ENCODE measurements at regions not wholly inside any gene's neighbourhood (a gene's known extent, or its start where the extent isn't known, plus 50 kb on each side); places are given as distances from the start of the nearest gene placed in this dataset.
"Not testable (repeated sequence)": the region's sequence is repeated elsewhere in the genome, so short reads cannot be mapped to it uniquely, and the experiment has no call there.

DNA sequence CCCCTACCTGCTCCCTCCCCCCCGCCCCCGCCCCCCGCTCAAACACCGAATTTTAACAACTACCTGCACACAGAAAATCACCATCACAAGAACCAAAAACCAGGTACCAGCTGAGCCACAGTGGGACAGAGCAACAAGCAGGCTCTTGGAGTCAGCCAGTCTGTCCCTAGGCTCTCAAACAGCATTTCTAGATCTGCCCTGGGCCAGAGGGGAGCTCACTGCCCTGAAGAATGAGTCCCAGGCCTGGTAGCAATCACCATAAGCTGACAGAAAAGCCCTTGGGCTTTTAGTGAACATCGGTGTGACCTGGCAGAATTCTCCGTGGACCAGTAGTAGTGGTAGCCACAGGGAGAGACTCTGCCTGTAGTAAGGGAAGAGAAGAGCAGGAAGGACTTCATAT, 58.3 kb downstream of the C11orf87 start:
- DNase-seq, result no peak

DNA sequence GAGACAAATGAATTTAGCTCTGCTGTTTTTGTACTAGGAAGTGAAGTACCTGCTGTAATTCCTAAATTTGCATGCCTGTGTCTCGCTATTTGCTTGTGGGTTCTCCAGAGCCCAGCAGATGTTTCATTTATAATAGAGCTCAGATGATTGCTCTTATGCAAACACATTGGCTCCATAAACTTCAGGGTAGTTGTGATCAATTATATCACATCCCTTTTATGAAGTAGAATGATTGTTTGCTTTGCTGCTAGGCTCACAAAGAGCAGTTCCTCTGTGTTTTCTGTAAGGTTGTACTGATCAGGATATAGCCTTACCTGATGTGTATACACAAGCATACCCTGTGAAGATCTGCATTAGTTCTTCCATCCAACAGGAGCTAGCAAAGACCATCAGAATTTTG, 64.1 kb downstream of the C11orf87 start:
- no peak for DNase-seq

DNA sequence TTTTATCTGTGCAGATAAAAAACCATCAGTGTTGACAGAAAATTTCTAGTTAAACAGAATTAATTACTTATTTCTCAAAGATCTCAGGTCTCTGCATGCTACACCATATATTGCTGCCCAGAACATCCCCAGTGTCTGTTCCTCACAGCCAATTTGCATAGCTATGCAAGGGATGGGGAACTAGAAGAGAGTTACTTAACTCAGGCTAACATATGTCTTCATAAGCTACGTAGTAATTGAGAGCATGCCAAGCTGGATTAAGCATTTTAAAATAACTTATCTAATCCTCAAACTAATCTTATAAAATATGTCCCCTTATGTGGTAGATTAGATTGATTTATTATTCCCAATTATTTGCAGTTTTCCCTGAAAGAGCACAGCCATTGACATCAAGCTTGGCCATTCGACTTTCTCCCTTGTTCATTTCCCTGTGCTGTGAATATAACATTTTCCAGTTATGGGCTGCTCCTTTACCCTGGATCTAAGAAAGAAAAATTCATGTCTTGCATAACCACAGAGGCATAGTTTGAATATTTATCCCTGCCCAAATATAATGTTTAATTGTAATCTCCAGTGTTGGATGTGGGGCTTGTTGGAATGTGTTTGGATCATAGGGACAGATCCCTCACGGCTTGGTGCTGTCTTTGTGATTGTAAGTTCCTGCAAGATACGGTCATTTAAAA, 69.1 kb downstream of the C11orf87 start:
- DNase-seq, result no peak

- DNase-seq, result no peak
Measured at GRCh38 chr11:109506115-109506514, 84.1 kb downstream of the C11orf87 start.

- no peak for DNase-seq
Measured at GRCh38 chr11:109507331-109507730, 85.3 kb downstream of the C11orf87 start.

DNA sequence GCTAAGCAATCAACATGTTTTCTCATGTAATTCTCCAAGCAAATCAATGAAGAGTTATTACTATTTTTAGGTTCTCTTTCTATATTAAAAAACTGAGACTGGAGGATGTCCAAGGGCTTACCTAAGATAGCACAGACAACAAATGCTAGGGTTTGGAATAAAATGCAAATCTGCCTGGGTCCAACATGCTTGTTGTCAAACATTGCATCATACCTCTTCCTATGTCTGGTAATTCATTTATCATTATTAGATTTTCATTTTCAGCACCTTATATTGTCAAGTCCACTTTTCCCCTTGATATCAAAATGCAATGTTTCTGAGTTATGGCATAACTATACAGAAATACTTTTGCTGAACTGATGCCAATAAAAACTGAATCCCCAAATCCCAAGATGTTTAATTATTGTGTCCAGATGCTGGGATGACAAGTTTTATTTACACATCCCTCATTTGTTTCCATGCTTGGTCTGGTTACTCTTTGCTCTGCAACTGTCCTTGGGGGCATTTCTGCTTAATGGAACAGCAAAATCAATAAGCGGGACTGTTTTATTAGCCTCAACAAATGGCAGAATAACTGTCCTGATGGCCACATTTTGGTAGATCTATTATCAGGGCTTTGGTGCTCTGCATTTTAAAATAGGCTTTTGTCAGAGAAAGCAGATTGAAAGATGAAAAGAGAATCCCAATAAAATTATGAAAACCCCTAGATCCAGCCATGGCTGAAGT, 86.0 kb downstream of the C11orf87 start:
- DNase-seq, result no peak

- DNase-seq, result no peak
Measured at GRCh38 chr11:109508943-109509342, 87.0 kb downstream of the C11orf87 start.

DNA sequence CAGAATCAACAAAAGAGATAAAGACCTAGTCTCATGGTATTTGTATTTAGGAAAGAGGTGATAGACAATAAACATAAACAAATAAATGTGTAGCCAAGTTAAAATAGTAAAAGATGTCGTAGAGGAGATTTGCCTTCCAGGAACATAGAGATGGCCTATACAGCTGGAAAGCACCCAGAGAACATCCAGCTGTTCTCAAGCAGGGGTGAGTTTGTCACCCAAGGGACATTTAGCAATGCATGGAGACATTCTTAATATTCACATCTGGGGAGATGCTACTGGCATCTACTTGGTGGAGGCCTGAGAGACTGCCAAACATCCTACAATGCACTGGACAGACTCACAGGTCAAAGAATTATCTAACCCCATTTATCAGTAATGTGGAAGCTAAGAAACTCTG, 88.3 kb downstream of the C11orf87 start:
- no peak for DNase-seq

GRCh38 chr11:109511598-109511997, 89.6 kb downstream of the C11orf87 start:
- DNase-seq, result no peak

- no peak for DNase-seq
Measured at GRCh38 chr11:109512249-109512648, 90.3 kb downstream of the C11orf87 start.

GRCh38 chr11:109512680-109513079, 90.7 kb downstream of the C11orf87 start:
- DNase-seq, result no peak

GRCh38 chr11:109514313-109515018, 92.5 kb downstream of the C11orf87 start:
- no peak for DNase-seq

GRCh38 chr11:109519253-109519652, 97.3 kb downstream of the C11orf87 start:
- no peak for DNase-seq

- DNase-seq, result no peak
Measured at GRCh38 chr11:109521571-109522086, 99.6 kb downstream of the C11orf87 start.

- DNase-seq, result no peak
Measured at GRCh38 chr11:109522116-109522755, 100.2 kb downstream of the C11orf87 start.

DNA sequence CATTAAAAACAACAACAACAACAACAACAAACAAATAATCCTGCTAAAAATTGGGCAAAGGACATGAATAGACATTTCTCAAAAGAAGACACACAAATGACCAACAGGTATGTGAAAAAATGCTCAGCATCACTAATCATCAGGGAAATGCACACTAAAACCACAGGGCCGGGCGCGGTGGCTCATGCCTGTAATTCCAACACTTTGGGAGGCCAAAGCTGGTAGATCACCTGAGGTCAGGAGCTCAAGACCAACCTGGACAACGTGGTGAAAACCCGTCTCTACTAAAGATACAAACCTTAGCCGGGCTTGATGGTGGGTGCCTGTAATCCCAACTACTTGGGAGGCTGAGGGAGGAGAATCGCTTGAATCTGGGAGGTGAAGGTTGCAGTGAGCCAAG, 103.6 kb downstream of the C11orf87 start:
- not testable (repeated sequence) for DNase-seq

DNA sequence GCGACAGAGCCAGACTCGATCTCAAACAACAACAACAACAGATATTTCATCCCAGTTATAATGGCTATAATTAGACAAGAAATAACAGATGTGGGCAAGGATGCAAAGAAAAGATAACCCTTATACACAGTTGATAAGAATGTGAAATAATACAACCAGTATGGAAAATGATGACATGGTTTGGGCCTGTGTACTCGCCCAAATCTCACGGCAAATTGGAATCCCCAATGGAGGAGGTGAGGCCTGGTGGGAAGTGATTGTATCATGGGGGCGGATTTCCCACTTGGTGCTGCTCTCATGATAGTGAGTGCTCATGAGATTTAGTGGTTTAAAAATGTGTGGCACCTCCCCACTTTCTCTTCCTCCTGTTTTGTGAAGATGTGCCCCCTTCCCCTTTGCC, 104.1 kb downstream of the C11orf87 start:
- no peak for DNase-seq

DNA sequence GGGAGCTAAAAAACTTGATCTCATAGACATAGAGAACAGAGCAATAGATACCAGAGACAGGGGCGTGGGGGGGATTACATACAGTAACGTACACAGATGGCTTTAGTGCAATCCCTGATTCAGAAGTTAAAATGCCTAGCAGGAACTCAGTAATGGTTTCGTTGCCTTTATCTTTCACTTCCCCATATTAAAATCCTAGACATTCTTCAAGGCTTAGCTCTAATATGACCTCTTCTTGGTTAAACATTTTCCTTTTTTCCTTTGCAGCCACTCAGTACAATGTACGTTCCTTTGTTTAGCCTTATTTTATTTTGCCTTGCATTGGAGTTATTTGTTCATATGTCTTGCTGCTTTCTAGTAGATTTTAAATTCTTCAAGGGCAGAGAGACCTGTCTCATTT, 104.9 kb downstream of the C11orf87 start:
- no peak for DNase-seq

- no peak for DNase-seq
Measured at GRCh38 chr11:109527496-109527895, 105.5 kb downstream of the C11orf87 start.

DNA sequence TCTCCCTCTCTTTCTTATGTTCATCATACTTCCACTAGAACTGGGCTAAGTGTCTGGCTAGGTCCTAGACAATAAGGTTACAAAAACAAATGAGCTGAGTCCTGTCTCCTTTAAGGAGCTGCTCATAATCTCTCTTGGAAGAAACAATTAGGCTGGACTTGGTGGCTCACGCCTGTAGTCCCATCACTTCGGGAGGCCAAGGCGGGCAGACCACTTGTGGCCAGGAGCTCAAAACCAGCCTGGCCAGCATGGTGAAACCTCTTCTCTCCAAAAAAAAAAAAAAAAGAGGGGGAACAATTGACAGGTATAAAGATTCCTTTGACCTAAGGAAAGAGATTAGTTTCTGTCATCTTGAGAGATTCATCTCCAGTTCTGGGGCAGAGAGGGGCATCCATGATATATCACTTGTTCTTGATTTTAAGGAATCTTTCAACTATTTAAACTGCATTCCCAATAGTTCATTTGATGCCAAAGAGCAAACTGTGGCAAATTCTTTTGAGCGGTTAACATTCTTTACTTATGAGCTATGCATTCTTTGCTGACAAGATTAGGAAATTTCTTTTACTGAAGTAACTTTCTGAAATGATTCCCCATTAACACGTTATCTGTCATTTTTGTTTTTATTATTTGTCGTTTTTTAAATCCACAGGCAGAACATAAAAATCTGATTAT, 125.5 kb downstream of the C11orf87 start:
- DNase-seq, result no peak

GRCh38 chr11:109552376-109552775, 130.4 kb downstream of the C11orf87 start:
- no peak for DNase-seq
